D721Med (cell line): ENCODE measurements at regions not wholly inside any gene's neighbourhood (a gene's known extent, or its start where the extent isn't known, plus 50 kb on each side); places are given as distances from the start of the nearest gene placed in this dataset.
"Not testable (repeated sequence)": the region's sequence is repeated elsewhere in the genome, so short reads cannot be mapped to it uniquely, and the experiment has no call there.

Experiments used
- DNase-seq: peaks from one replicate; pipeline ENCODE4 v3.0.0; 2011; ENCODE audit warnings: low spot score; ENCODE audit not compliant: insufficient read length
- FAIRE-seq: peaks from 2 replicates; lab custom pipeline; 2011; peaks lifted over from hg19 to GRCh38; lab: Jason Lieb, UNC
- TF ChIP-seq, protein P1 (sequence below): IDR thresholded peaks from 2 replicates; pipeline ENCODE4 v1.5.1; 2012; ENCODE audit warnings: mild to moderate bottlenecking, control low read depth; ENCODE audit not compliant: insufficient read depth; ENCODE audit errors: missing control alignments

GRCh38 chr9:75488719-75489110 is 400.4 kb downstream of the OSTF1 start:
- TF ChIP-seq, protein P1, sequence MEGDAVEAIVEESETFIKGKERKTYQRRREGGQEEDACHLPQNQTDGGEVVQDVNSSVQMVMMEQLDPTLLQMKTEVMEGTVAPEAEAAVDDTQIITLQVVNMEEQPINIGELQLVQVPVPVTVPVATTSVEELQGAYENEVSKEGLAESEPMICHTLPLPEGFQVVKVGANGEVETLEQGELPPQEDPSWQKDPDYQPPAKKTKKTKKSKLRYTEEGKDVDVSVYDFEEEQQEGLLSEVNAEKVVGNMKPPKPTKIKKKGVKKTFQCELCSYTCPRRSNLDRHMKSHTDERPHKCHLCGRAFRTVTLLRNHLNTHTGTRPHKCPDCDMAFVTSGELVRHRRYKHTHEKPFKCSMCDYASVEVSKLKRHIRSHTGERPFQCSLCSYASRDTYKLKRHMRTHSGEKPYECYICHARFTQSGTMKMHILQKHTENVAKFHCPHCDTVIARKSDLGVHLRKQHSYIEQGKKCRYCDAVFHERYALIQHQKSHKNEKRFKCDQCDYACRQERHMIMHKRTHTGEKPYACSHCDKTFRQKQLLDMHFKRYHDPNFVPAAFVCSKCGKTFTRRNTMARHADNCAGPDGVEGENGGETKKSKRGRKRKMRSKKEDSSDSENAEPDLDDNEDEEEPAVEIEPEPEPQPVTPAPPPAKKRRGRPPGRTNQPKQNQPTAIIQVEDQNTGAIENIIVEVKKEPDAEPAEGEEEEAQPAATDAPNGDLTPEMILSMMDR: no peak
- no peak for FAIRE-seq
- DNase-seq: no peak

DNA sequence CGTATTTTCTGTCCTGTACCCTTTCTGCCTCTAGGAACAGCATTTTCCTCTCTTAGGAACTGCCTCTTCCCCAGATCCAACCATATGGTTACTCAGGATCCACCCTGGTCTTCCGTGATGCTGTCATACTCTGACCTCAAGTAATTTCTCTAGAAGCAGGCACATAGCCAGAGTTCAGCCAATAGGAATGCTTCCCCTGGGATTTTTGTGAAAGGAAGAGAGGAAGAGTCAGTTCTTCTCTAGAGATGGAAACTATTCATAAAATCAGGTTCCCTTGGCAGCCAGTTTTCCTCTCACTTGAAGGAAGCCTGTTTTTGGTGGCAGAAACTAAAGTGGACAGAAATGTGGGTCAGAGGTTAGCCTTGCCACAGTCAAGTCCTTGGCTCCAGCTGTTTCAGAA is 400.1 kb upstream of the PCSK5 start:
- TF ChIP-seq, protein P1: no peak
- FAIRE-seq (no peak), DNase-seq (no peak)

GRCh38 chr9:75491533-75491932 is 398.9 kb upstream of the PCSK5 start:
- no peak for FAIRE-seq
- no peak for DNase-seq
- TF ChIP-seq, protein P1: no peak

DNA sequence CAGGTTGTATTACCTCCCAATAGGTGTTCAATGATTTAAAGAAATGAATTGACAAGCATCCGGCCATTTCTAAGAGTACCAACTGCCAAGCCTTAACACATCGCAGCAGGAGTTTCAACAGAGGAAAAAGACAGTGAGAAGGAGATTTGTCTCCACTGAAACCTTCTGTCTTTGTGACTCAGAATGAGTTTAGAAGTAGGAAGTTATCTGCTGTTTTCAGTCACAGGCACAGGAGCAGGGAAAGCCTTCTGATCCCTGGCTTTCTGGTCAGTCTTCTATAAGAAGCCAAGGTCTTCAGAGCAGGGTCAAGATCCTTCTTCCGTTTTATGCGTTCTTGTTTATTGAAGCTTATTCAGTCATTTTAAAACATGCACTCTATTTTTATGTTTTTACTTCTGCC is 390.7 kb upstream of the PCSK5 start:
- DNase-seq (no peak), FAIRE-seq (no peak)
- TF ChIP-seq, protein P1: no peak

- no peak for FAIRE-seq
- TF ChIP-seq, protein P1: no peak
- no peak for DNase-seq
These were observed 390.0 kb upstream of the PCSK5 start for GRCh38 chr9:75500479-75500878.

DNA sequence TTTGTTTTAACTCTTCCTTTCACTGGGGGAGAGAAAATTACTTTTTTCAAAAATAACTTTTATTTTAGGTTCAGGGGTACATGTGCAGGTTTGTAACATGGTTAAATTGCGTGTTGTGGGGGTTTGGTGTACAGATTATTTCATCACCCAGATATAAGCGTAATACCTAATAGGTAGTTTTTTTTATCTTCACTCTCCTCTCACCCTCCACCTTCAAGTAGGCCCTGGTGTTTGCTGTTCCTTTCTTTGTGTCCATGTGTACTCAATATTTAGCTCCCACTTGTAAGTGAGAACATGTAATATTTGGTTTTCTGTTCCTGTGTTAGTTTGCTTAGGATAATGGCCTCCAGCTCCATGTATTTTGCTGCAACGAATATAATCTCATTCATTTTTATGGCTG is 389.5 kb upstream of the PCSK5 start:
- FAIRE-seq, DNase-seq: not testable (repeated sequence)

GRCh38 chr9:75504721-75505120 is 385.8 kb upstream of the PCSK5 start:
- FAIRE-seq (no peak), DNase-seq (no peak)
- TF ChIP-seq, protein P1: no peak

DNA sequence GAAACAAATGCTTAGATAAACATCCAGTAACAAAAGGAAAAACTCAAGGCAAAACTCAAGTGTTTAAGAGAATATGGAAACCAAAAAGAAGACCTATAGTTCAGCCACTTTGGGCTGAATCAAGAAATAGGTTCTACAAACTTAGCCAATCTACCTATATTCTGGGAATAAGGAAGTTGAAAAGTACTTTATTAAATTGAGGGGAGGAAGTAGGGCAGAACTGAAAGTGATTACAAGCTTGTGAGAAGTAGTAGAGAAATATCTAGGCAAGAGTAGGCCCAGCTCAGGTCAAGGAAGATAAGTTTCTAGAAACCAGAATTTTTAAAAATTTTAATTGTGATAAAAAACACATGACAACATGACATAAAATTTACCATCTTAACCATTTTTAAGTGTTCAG is 384.8 kb upstream of the PCSK5 start:
- TF ChIP-seq, protein P1: no peak
- FAIRE-seq (no peak), DNase-seq (no peak)
